HepG2 (cell line): ENCODE measurements at regions not wholly inside any gene's neighbourhood (a gene's known extent, or its start where the extent isn't known, plus 50 kb on each side); places are given as distances from the start of the nearest gene placed in this dataset.

Source experiments
- ATAC-seq: fragments of 200-7000 bp; cut with Tn5 transposase; 3 replicates; pipeline ENCODE4 v1.9.1; 2020; ENCODE audit warnings: mild to moderate bottlenecking, moderate library complexity
- BruUV-seq: library from RNA; stranded (reverse); fragments of 400-500 nt; replicated peaks from 2 replicates; lab custom pipeline; 2021; lab: Mats Ljungman, UMichigan
- CTCF ChIA-PET: fragments of 300-600 bp; formaldehyde crosslinking; extraction: SDS; loops from one replicate; lab custom pipeline; 2021; ENCODE audit warnings: low total read pairs, inconsistent platforms, low intra/inter-chr PET ratio; lab: Yijun Ruan, JAX
- POLR2A ChIA-PET: fragments of 350-600 bp; sonication (Branson Sonifier 250); formaldehyde crosslinking; loops from one replicate; lab custom pipeline; 2020; ENCODE audit warnings: antibody characterized with exemption, inconsistent platforms; lab: Yijun Ruan, JAX
- DNase-seq: peaks from one replicate; pipeline ENCODE4 v3.0.0-alpha.2; 2015; ENCODE audit warnings: low spot score
- FAIRE-seq: peaks from 3 replicates; lab custom pipeline; 2011; peaks lifted over from hg19 to GRCh38; lab: Jason Lieb, UNC
- H2AFZ ChIP-seq: one replicate; pipeline ENCODE4 v1.6.1; 2011; ENCODE audit warnings: low read length, inconsistent platforms
- H3K27ac ChIP-seq: fragments of 300-600 bp; 3 replicates; pipeline ENCODE4 v1.8.0; 2011; ENCODE audit warnings: mixed run types, mild to moderate bottlenecking, mixed read lengths, low read length, inconsistent platforms; ENCODE audit not compliant: insufficient read depth; ENCODE audit errors: extremely low read length
- H3K27me3 ChIP-seq, 2 experiments: fragments of 200-600 bp in 1 of 2; 2 replicates in 1 of 2; 3 replicates in 1 of 2; pipeline versions ENCODE4 v1.6.0 to v1.8.0; 2011; ENCODE audit warnings: low read length in 2 of 2, mild to moderate bottlenecking in 2 of 2, moderate library complexity in 2 of 2, inconsistent platforms in 1 of 2; ENCODE audit not compliant: insufficient read depth in 2 of 2, control insufficient read depth in 1 of 2
- H3K36me3 ChIP-seq, 2 experiments: fragments of 200-600 bp in 1 of 2; replicated peaks in 1 of 2; 2 replicates in 1 of 2; 3 replicates in 1 of 2; pipeline versions ENCODE4 v1.5.1 to v1.8.0; 2011; ENCODE audit warnings: low read length in 2 of 2, inconsistent platforms in 1 of 2; ENCODE audit not compliant: insufficient read depth in 2 of 2, control insufficient read depth in 1 of 2
- H3K4me1 ChIP-seq: 2 replicates; pipeline ENCODE4 v1.5.1; 2012; ENCODE audit warnings: low read length, inconsistent platforms; ENCODE audit not compliant: insufficient read depth
- H3K4me2 ChIP-seq: 2 replicates; pipeline ENCODE4 v1.6.0; 2011; ENCODE audit warnings: low read depth, low read length, inconsistent platforms
- H3K4me3 ChIP-seq, 3 experiments: fragments of 200-600 bp in 1 of 3; sonication (generic), shearing (Covaris generic) in 1 of 3; replicated peaks in 1 of 3; 2 replicates each; pipeline ENCODE4 v1.5.1; 2011 to 2016; ENCODE audit warnings: low read length in 3 of 3, inconsistent platforms in 2 of 3, low read depth in 2 of 3, mild to moderate bottlenecking in 2 of 3, control low read depth in 1 of 3, mixed read lengths in 1 of 3; ENCODE audit not compliant: insufficient read depth in 1 of 3
- H3K79me2 ChIP-seq: one replicate; pipeline ENCODE4 v1.6.1; 2011; ENCODE audit warnings: low read length, inconsistent platforms; ENCODE audit not compliant: insufficient read depth
- H3K9ac ChIP-seq: 2 replicates; pipeline ENCODE4 v1.6.0; 2011; ENCODE audit warnings: mild to moderate bottlenecking, low read depth, low read length, inconsistent platforms; ENCODE audit not compliant: insufficient read depth
- H3K9me3 ChIP-seq: 2 replicates; pipeline ENCODE4 v1.5.1; 2012; ENCODE audit warnings: mild to moderate bottlenecking, low read length
- H4K20me1 ChIP-seq: 2 replicates; pipeline ENCODE4 v1.6.0; 2011; ENCODE audit warnings: inconsistent platforms, mild to moderate bottlenecking, low read length, moderate library complexity; ENCODE audit not compliant: insufficient read depth
- BCLAF1 ChIP-seq: fragments of 450-650 bp; IDR thresholded peaks from 2 replicates; pipeline ENCODE4 v1.6.1; 2017; ENCODE audit warnings: mild to moderate bottlenecking
- FUBP1 ChIP-seq: sonication (generic); formaldehyde crosslinking; IDR thresholded peaks from 2 replicates; pipeline ENCODE4 v1.5.1; 2020; ENCODE audit warnings: missing genetic modification reagents, mild to moderate bottlenecking, borderline replicate concordance
- GZF1 ChIP-seq: sonication (generic); formaldehyde crosslinking; IDR thresholded peaks from 2 replicates; pipeline ENCODE4 v1.5.1; 2020; ENCODE audit warnings: mild to moderate bottlenecking, missing genetic modification reagents
- HNF4G ChIP-seq, 2 experiments: sonication (generic) in 1 of 2; formaldehyde crosslinking in 1 of 2; IDR thresholded peaks; 2 replicates each; pipeline versions ENCODE4 v1.4.0 to v1.6.1; 2011 to 2020; ENCODE audit warnings: borderline replicate concordance in 2 of 2, low read depth in 2 of 2, mild to moderate bottlenecking in 2 of 2, low read length in 1 of 2, missing genetic modification reagents in 1 of 2, moderate library complexity in 1 of 2
- PAF1 ChIP-seq: IDR thresholded peaks from 2 replicates; pipeline ENCODE4 v1.6.1; 2016; ENCODE audit warnings: missing genetic modification reagents, missing compliant biosample characterization
- POLR2AphosphoS5 ChIP-seq: IDR thresholded peaks from 2 replicates; pipeline ENCODE4 v1.6.1; 2012; ENCODE audit warnings: low read depth, low read length
- STAT6 ChIP-seq: sonication (generic); formaldehyde crosslinking; IDR thresholded peaks from 2 replicates; pipeline ENCODE4 v1.4.0; 2020; ENCODE audit warnings: missing genetic modification reagents, mild to moderate bottlenecking, borderline replicate concordance
- ZFP36 ChIP-seq: fragments of 150-350 bp; IDR thresholded peaks from 2 replicates; pipeline ENCODE4 v1.6.1; 2018; ENCODE audit warnings: borderline replicate concordance, low read length, low read depth; ENCODE audit not compliant: partially characterized antibody
- ZMAT5 ChIP-seq: sonication (generic); formaldehyde crosslinking; IDR thresholded peaks from 2 replicates; pipeline ENCODE4 v1.5.0; 2020; ENCODE audit warnings: mild to moderate bottlenecking, low read depth, missing genetic modification reagents, borderline replicate concordance
- ZNF343 ChIP-seq: sonication (generic); formaldehyde crosslinking; IDR thresholded peaks from 2 replicates; pipeline ENCODE4 v1.4.0; 2020; ENCODE audit warnings: mild to moderate bottlenecking, missing genetic modification reagents
- ZNF678 ChIP-seq: sonication (generic); formaldehyde crosslinking; IDR thresholded peaks from 2 replicates; pipeline ENCODE4 v1.4.0; 2020; ENCODE audit warnings: mild to moderate bottlenecking, missing genetic modification reagents
- ZNF891 ChIP-seq: sonication (generic); formaldehyde crosslinking; IDR thresholded peaks from 2 replicates; pipeline ENCODE4 v1.5.0; 2020; ENCODE audit warnings: mild to moderate bottlenecking, missing genetic modification reagents
- WGBS: methylation state at CpG from one replicate; pipeline ENCODE4 v1.1.6; 2017; ENCODE audit warnings: low lambda C conversion rate; 5-methylcytosine and 5-hydroxymethylcytosine counted together
- in situ Hi-C: cut with HindIII; loops from 2 replicates; pipeline ENCODE4 v1.10.0; 2017; ENCODE audit warnings: low pct_unique_long_range_greater_than_20kb; ENCODE audit not compliant: extremely low pct_ligation_motif_present
- intact Hi-C: fragments of 100-400 bp; cut with micrococcal nuclease; formaldehyde crosslinking; loops from one replicate; pipeline ENCODE4 v1.10.0; 2022; ENCODE audit not compliant: unreplicated experiment

- WGBS: 69% methylated on average over 5 of the region's 5 CpGs
- ChIA-PET POLR2A (no interaction called here), CTCF (no interaction called here)
- no peak overlapping the region for H2AFZ ChIP-seq
- H3K79me2 ChIP-seq: no peaks in the 10 kb centered on the region
- FAIRE-seq (no peak), DNase-seq (no peak), ATAC-seq (no peak)
- no peaks in the 10 kb centered on the region for H3K4me1 ChIP-seq
- TF ChIP-seq BCLAF1 (no peak), ZFP36 (no peak), ZNF343 (CRISPR knock-in tag) (no peak), POLR2AphosphoS5 (no peak), STAT6 (CRISPR knock-in tag) (no peak), PAF1 (CRISPR knock-in tag) (no peak), ZMAT5 (CRISPR knock-in tag) (no peak), GZF1 (no peak), ZNF678 (CRISPR knock-in tag) (no peak), HNF4G (IDR thresholded peaks at IDR 0.05; ENCODE audit: borderline replicate concordance, low read depth, low read length) (no peak), HNF4G (CRISPR knock-in tag; IDR thresholded peaks at IDR 0.05; ENCODE audit: borderline replicate concordance, low read depth) (no peak), ZNF891 (CRISPR knock-in tag) (no peak), FUBP1 (CRISPR knock-in tag) (no peak)
- no peak overlapping the region for H3K4me3 ChIP-seq
- in situ Hi-C loops (no loop called here), intact Hi-C loops (no loop called here)
- no peaks in the 10 kb centered on the region for H4K20me1 ChIP-seq
- H3K9ac ChIP-seq: no peak overlapping the region
- no peaks in the 10 kb centered on the region for H3K9me3 ChIP-seq
- no peaks in the 10 kb centered on the region for H3K27me3 ChIP-seq
- no peaks in the 10 kb centered on the region for H3K36me3 ChIP-seq
- no TSS peak for BruUV-seq
- no peak overlapping the region for H3K4me2 ChIP-seq
- no peak overlapping the region for H3K27ac ChIP-seq
These were observed 1407.4 kb upstream of the ZEB2 start for GRCh38 chr2:145927131-145927950.
